GM12878 (cell line): ENCODE measurements at regions not wholly inside any gene's neighbourhood (a gene's known extent, or its start where the extent isn't known, plus 50 kb on each side); places are given as distances from the start of the nearest gene placed in this dataset.

Experiments
- ATAC-seq: fragments of 200-7000 bp; cut with Tn5 transposase; 3 replicates; pipeline ENCODE4 v1.9.1; 2020; ENCODE audit warnings: mild to moderate bottlenecking, moderate library complexity
- BruUV-seq: library from RNA; stranded (reverse); fragments of 400-500 nt; replicated peaks from 2 replicates; lab custom pipeline; 2021; lab: Mats Ljungman, UMichigan
- CTCF ChIA-PET: fragments of 300-600 bp; sonication (Branson Sonifier 250); formaldehyde crosslinking; extraction: SDS; loops from one replicate; lab custom pipeline; 2021; ENCODE audit warnings: inconsistent platforms; lab: Yijun Ruan, JAX
- POLR2A ChIA-PET: fragments of 350-600 bp; formaldehyde crosslinking; extraction: SDS; loops from one replicate; lab custom pipeline; 2021; ENCODE audit warnings: inconsistent platforms; lab: Charles Lee
- RAD21 ChIA-PET: fragments of 300-600 bp; sonication (Branson Sonifier 250); formaldehyde crosslinking; loops from one replicate; lab custom pipeline; 2023; ENCODE audit warnings: antibody characterized with exemption; ENCODE audit not compliant: unreplicated experiment; lab: Charles Lee
- SMC1A ChIA-PET: fragments of 300-600 bp; sonication (Branson Sonifier 250); formaldehyde crosslinking; loops from one replicate; lab custom pipeline; 2023; ENCODE audit not compliant: unreplicated experiment, uncharacterized antibody; lab: Charles Lee
- DNase-seq: peaks from one replicate; pipeline ENCODE4 v3.0.0-alpha.2; 2011; ENCODE audit warnings: low read depth, low spot score
- FAIRE-seq: peaks from 3 replicates; lab custom pipeline; 2011; peaks lifted over from hg19 to GRCh38; lab: Jason Lieb, UNC
- H2AFZ ChIP-seq: 2 replicates; pipeline ENCODE4 v1.6.0; 2011; ENCODE audit warnings: low read depth, low read length, control low read depth; ENCODE audit not compliant: control insufficient read depth
- H3K27ac ChIP-seq: 2 replicates; pipeline ENCODE4 v1.5.1; 2011; ENCODE audit warnings: control low read depth; ENCODE audit not compliant: control insufficient read depth, insufficient read depth
- H3K27me3 ChIP-seq, 2 experiments: replicated peaks in 1 of 2; 2 replicates each; pipeline versions ENCODE4 v1.6.0 to v1.6.1; 2011; ENCODE audit warnings: low read length in 1 of 2; ENCODE audit not compliant: control insufficient read depth in 2 of 2, insufficient read depth in 2 of 2
- H3K36me3 ChIP-seq, 2 experiments: 2 replicates each; pipeline ENCODE4 v1.5.1; 2011; ENCODE audit warnings: low read length in 1 of 2; ENCODE audit not compliant: control insufficient read depth in 2 of 2, insufficient read depth in 2 of 2
- H3K4me1 ChIP-seq: 2 replicates; pipeline ENCODE4 v1.6.1; 2011; ENCODE audit warnings: mild to moderate bottlenecking, low read length, moderate library complexity, mixed read lengths; ENCODE audit not compliant: control insufficient read depth, insufficient read depth
- H3K4me2 ChIP-seq: 2 replicates; pipeline ENCODE4 v1.6.0; 2011; ENCODE audit warnings: control low read depth; ENCODE audit not compliant: control insufficient read depth, insufficient read depth
- H3K4me3 ChIP-seq: fragments of 200-600 bp; sonication (generic); 2 replicates; pipeline ENCODE4 v1.5.1; 2016
- H3K79me2 ChIP-seq: 2 replicates; pipeline ENCODE4 v1.6.0; 2011; ENCODE audit warnings: low read length; ENCODE audit not compliant: control insufficient read depth, insufficient read depth
- H3K9ac ChIP-seq: 2 replicates; pipeline ENCODE4 v1.8.0; 2011; ENCODE audit warnings: low read length, control low read depth, mixed read lengths; ENCODE audit not compliant: control insufficient read depth, insufficient read depth
- H3K9me3 ChIP-seq: replicated peaks from 3 replicates; pipeline ENCODE4 v1.5.1; 2011; ENCODE audit warnings: mild to moderate bottlenecking, low read length; ENCODE audit not compliant: control insufficient read depth, insufficient read depth
- H4K20me1 ChIP-seq: 2 replicates; pipeline ENCODE4 v1.6.0; 2011; ENCODE audit not compliant: control insufficient read depth, insufficient read depth
- ASH2L ChIP-seq: fragments of 300-600, 200-600 bp; sonication (generic); IDR thresholded peaks from 2 replicates; pipeline ENCODE4 v1.6.1; 2017; ENCODE audit warnings: low read depth, mild to moderate bottlenecking, borderline replicate concordance
- BHLHE40 ChIP-seq, 2 experiments: fragments of 450-650 bp in 1 of 2; IDR thresholded peaks; 2 replicates each; pipeline ENCODE4 v1.6.1; 2011 to 2017; ENCODE audit warnings: low read depth in 2 of 2, borderline replicate concordance in 1 of 2, improper control_type of control experiment in 1 of 2, low read length in 1 of 2, mild to moderate bottlenecking in 1 of 2
- CBFB ChIP-seq: IDR thresholded peaks from 2 replicates; pipeline ENCODE4 v1.6.1; 2016; ENCODE audit warnings: antibody characterized with exemption, low read depth
- E2F8 ChIP-seq: fragments of 450-650 bp; IDR thresholded peaks from 2 replicates; pipeline ENCODE4 v1.6.1; 2018; ENCODE audit warnings: mild to moderate bottlenecking, low read depth, moderate library complexity; ENCODE audit not compliant: partially characterized antibody
- FOXK2 ChIP-seq: fragments of 450-650 bp; IDR thresholded peaks from 2 replicates; pipeline ENCODE4 v1.6.1; 2017; ENCODE audit warnings: mild to moderate bottlenecking, moderate library complexity
- HDAC2 ChIP-seq: fragments of 200-600 bp; sonication (generic); IDR thresholded peaks from 2 replicates; pipeline ENCODE4 v1.6.1; 2017
- IRF5 ChIP-seq: fragments of 450-650 bp; IDR thresholded peaks from 2 replicates; pipeline ENCODE4 v1.6.1; 2017; ENCODE audit warnings: borderline replicate concordance
- MEF2A ChIP-seq: IDR thresholded peaks from 2 replicates; pipeline ENCODE4 v1.6.1; 2011; ENCODE audit warnings: low read depth, mild to moderate bottlenecking, low read length, moderate library complexity; ENCODE audit not compliant: insufficient read depth
- MYB ChIP-seq: fragments of 150-350 bp; IDR thresholded peaks from 2 replicates; pipeline ENCODE4 v1.6.1; 2014; ENCODE audit warnings: mild to moderate bottlenecking, low read depth, low read length, borderline replicate concordance
- REST ChIP-seq: IDR thresholded peaks from 2 replicates; pipeline ENCODE4 v1.6.1; 2012; ENCODE audit warnings: mild to moderate bottlenecking, low read depth, low read length
- RUNX3 ChIP-seq: IDR thresholded peaks from 2 replicates; pipeline ENCODE4 v1.6.1; 2012; ENCODE audit warnings: low read length, inconsistent platforms
- SKIL ChIP-seq: fragments of 450-650 bp; IDR thresholded peaks from 2 replicates; pipeline ENCODE4 v1.6.1; 2017; ENCODE audit warnings: mild to moderate bottlenecking, low read depth, inconsistent platforms; ENCODE audit not compliant: poor library complexity, severe bottlenecking
- SMAD5 ChIP-seq: IDR thresholded peaks from 2 replicates; pipeline ENCODE4 v1.6.1; 2016; ENCODE audit warnings: antibody characterized with exemption, low read depth
- SPI1 ChIP-seq: IDR thresholded peaks from 2 replicates; pipeline ENCODE4 v1.6.1; 2011; ENCODE audit warnings: low read depth, mild to moderate bottlenecking, low read length, moderate library complexity, borderline replicate concordance; ENCODE audit not compliant: insufficient read depth
- STAT3 ChIP-seq: IDR thresholded peaks from 2 replicates; pipeline ENCODE4 v1.6.1; 2011; ENCODE audit warnings: low read depth, low read length, improper control_type of control experiment
- ZNF207 ChIP-seq: fragments of 450-650 bp; IDR thresholded peaks from 2 replicates; pipeline ENCODE4 v1.6.1; 2014; ENCODE audit warnings: antibody characterized with exemption, mild to moderate bottlenecking, borderline replicate concordance
- WGBS: methylation state at CpG from one replicate; pipeline ENCODE4 v1.1.6; 2016; ENCODE audit warnings: low lambda C conversion rate; ENCODE audit not compliant: insufficient replicate concordance, insufficient coverage; ENCODE audit errors: missing lambda C conversion rate; 5-methylcytosine and 5-hydroxymethylcytosine counted together
- in situ Hi-C: fragments of 300-500 bp; cut with MboI; formaldehyde crosslinking; loops from 9 replicates; pipeline ENCODE4 v1.14.3; 2018; ENCODE audit warnings: mixed read lengths
- intact Hi-C: fragments of 100-400 bp; cut with micrococcal nuclease; formaldehyde crosslinking; loops from one replicate; pipeline ENCODE4 v1.14.2; 2022; ENCODE audit not compliant: unreplicated experiment

- intact Hi-C loops: no loop called here
- TF ChIP-seq RUNX3 (no peak), ASH2L (no peak), ZNF207 (no peak), BHLHE40 (IDR thresholded peaks at IDR 0.05; ENCODE audit: borderline replicate concordance in 1 of 2, low read depth in 2 of 2, low read length in 1 of 2) (no peak), SPI1 (no peak), REST (no peak), HDAC2 (no peak), FOXK2 (no peak), E2F8 (no peak), CBFB (no peak), MEF2A (no peak), SKIL (no peak), STAT3 (no peak), MYB (no peak), SMAD5 (no peak), IRF5 (no peak)
Observed at GRCh38 chr9:86578722-86579121, 224.5 kb upstream of the TUT7 start.

More at GRCh38 chr9:86578722-86579121, 224.5 kb upstream of the TUT7 start:
- no peaks in the 10 kb centered on the region; the same call in 1 of the 2 replicates for H3K4me1 ChIP-seq
- H3K27ac ChIP-seq: no peak overlapping the region
- H2AFZ ChIP-seq: no peak overlapping the region
- no peak for DNase-seq
- ATAC-seq: no peak
- no peak overlapping the region for H3K4me3 ChIP-seq
- no peaks in the 10 kb centered on the region for H3K27me3 ChIP-seq
- in situ Hi-C loops: no loop called here
- H3K9ac ChIP-seq: no peak overlapping the region
- RAD21 ChIA-PET: no interaction called here
- WGBS: 31% methylated on average over 3 of the region's 3 CpGs
- H3K79me2 ChIP-seq: no peaks in the 10 kb centered on the region
- POLR2A ChIA-PET: no interaction called here
- H3K9me3 ChIP-seq: no peaks in the 10 kb centered on the region; the same call in 2 of the 3 replicates
- H3K4me2 ChIP-seq: no peak overlapping the region
- H4K20me1 ChIP-seq: no peaks in the 10 kb centered on the region
- CTCF ChIA-PET: interaction anchor here (1.1 kb wide), 1 partner anchor 59 kb away, joined by 3 read pairs; no protein-coding TSS in a partner anchor
- no peaks in the 10 kb centered on the region for H3K36me3 ChIP-seq
- SMC1A ChIA-PET: no interaction called here
- FAIRE-seq: no peak
- no TSS peak for BruUV-seq
